ENCODE measurements at regions not wholly inside any gene's neighbourhood (a gene's known extent, or its start where the extent isn't known, plus 50 kb on each side); places are given as distances from the start of the nearest gene placed in this dataset.

DNA sequence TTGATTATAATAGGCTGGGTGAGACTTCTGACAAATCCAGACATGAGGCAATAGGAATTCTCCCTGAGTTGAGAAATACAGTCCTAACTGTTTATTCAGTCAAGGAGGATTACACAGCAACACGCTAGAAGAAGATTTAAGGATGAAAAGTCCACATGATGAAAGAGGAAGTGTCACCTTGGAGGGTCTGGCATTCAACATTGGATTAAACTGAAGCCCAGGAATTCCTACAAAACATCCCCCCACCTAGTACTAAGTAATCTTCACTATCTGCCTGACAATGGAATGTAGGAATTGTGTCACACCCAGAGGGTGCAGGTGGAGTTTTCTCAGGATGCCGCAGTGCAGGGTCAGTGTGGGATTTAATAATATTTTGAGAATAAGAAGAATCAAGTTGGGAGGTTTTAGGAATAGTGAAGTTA is 142.4 kb downstream of the SOCS6 start (continued):
- no peak for TF ChIP-seq ZNF891 (CRISPR knock-in tag; IDR thresholded peaks at IDR 0.05)
- TF ChIP-seq KMT2B (CRISPR knock-in tag; IDR thresholded peaks at IDR 0.05), result 0 out of 2 replicates have a peak, but pooled peaks have one; percentile 32

DNA sequence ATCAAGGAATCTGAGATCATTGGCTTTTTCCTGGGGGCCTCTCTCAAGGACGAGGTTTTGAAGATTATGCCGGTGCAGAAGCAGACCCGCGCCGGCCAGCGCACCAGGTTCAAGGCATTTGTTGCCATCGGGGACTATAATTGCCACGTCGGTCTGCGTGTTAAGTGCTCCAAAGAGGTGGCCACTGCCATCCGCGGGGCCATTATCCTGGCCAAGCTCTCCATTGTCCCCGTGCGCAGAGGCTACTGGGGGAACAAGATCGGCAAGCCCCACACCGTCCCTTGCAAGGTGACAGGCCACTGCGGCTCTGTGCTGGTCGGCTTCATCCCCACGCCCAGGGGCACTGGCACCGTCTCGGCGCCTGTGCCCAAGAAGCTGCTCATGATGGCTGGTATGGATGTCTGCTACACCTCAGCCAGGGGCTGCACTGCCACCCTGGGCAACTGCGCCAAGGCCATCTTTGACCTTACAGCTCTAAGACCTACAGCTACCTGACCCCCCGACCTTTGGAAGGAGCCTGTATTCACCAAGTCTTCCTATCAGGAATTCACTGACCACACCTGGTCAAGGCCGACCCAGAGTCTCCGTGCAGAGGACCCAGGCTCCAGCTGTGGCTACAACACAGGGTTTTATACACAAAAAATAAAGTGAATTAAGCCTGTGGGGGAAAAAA is 141.8 kb downstream of the SOCS6 start:
- H3K4me1 ChIP-seq (ENCODE audit: insufficient read depth, low read length), result peaks cover 53% of the 10 kb centered on the region
- no peaks in the 10 kb centered on the region for H3K36me3 ChIP-seq (replicated peaks in 1 of 2; ENCODE audit: control insufficient read depth in 1 of 2, insufficient read depth in 2 of 2, low read length in 2 of 2)
- no peaks in the 10 kb centered on the region for H3K9me3 ChIP-seq (ENCODE audit: low read length)
- no TSS peak for BruUV-seq (replicated peaks)
- H3K9ac ChIP-seq (ENCODE audit: insufficient read depth, low read depth, low read length), result peak overlapping the region; percentile 30
- no peak for FAIRE-seq
- no peak overlapping the region for H3K4me3 ChIP-seq (replicated peaks in 1 of 3; ENCODE audit: insufficient read depth in 1 of 3, low read depth in 2 of 3, low read length in 3 of 3)
- TF ChIP-seq MTA1 (CRISPR knock-in tag; IDR thresholded peaks at IDR 0.05; ENCODE audit: borderline replicate concordance) (0 out of 2 replicates have a peak, but pooled peaks have one; percentile 53), ZKSCAN8 (CRISPR knock-in tag; IDR thresholded peaks at IDR 0.05; ENCODE audit: borderline replicate concordance) (no peak), ZNF547 (CRISPR knock-in tag; IDR thresholded peaks at IDR 0.05) (0 out of 2 replicates have a peak, but pooled peaks have one; percentile 9), ZBTB38 (CRISPR knock-in tag; IDR thresholded peaks at IDR 0.05) (peak; percentile 59; the same call in 1 of the 2 replicates)
- TF ChIP-seq, protein P1, sequence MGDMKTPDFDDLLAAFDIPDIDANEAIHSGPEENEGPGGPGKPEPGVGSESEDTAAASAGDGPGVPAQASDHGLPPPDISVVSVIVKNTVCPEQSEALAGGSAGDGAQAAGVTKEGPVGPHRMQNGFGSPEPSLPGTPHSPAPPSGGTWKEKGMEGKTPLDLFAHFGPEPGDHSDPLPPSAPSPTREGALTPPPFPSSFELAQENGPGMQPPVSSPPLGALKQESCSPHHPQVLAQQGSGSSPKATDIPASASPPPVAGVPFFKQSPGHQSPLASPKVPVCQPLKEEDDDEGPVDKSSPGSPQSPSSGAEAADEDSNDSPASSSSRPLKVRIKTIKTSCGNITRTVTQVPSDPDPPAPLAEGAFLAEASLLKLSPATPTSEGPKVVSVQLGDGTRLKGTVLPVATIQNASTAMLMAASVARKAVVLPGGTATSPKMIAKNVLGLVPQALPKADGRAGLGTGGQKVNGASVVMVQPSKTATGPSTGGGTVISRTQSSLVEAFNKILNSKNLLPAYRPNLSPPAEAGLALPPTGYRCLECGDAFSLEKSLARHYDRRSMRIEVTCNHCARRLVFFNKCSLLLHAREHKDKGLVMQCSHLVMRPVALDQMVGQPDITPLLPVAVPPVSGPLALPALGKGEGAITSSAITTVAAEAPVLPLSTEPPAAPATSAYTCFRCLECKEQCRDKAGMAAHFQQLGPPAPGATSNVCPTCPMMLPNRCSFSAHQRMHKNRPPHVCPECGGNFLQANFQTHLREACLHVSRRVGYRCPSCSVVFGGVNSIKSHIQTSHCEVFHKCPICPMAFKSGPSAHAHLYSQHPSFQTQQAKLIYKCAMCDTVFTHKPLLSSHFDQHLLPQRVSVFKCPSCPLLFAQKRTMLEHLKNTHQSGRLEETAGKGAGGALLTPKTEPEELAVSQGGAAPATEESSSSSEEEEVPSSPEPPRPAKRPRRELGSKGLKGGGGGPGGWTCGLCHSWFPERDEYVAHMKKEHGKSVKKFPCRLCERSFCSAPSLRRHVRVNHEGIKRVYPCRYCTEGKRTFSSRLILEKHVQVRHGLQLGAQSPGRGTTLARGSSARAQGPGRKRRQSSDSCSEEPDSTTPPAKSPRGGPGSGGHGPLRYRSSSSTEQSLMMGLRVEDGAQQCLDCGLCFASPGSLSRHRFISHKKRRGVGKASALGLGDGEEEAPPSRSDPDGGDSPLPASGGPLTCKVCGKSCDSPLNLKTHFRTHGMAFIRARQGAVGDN (CRISPR knock-in tag; IDR thresholded peaks at IDR 0.05), result peak; percentile 46
- no peak overlapping the region for H2AFZ ChIP-seq (ENCODE audit: low read length)
- ChIA-PET CTCF (ENCODE audit: low intra/inter-chr PET ratio, low total read pairs) (interaction anchor here (4.2 kb wide), 1 partner anchor 235 kb away, joined by 52 read pairs; no protein-coding TSS in a partner anchor), POLR2A (interaction anchor here (0.7 to 5.9 kb wide), 5 partner anchors 11 to 97 kb away, joined by 3 to 46 read pairs (median 17); no protein-coding TSS in a partner anchor)
- H3K27ac ChIP-seq (ENCODE audit: extremely low read length, insufficient read depth, low read length), result peak overlapping the region; percentile 75
- no peak for DNase-seq (ENCODE audit: low spot score)
- H3K4me2 ChIP-seq (ENCODE audit: low read depth, low read length), result peak overlapping the region; percentile 33; the same call in 1 of the 2 replicates
- ATAC-seq, result no peak
- H4K20me1 ChIP-seq (ENCODE audit: insufficient read depth, low read length), result no peaks in the 10 kb centered on the region
- in situ Hi-C loops (cut with HindIII; ENCODE audit: extremely low pct_ligation_motif_present, low pct_unique_long_range_greater_than_20kb), result loop anchor here (5.0 to 10.0 kb wide), 3 partner anchors 53 to 143 kb away; partner anchors contain the start of gene SOCS6
- WGBS (ENCODE audit: low lambda C conversion rate), result 85% methylated on average over 17 of the region's 26 CpGs
- intact Hi-C loops (cut with micrococcal nuclease; ENCODE audit: unreplicated experiment), result loop anchor here (1.0 to 5.0 kb wide), 5 partner anchors 49 to 133 kb away; no protein-coding TSS in a partner anchor
- H3K27me3 ChIP-seq (ENCODE audit: control insufficient read depth in 1 of 2, insufficient read depth in 2 of 2, low read length in 2 of 2), result no peaks in the 10 kb centered on the region
- no peaks in the 10 kb centered on the region for H3K79me2 ChIP-seq (ENCODE audit: insufficient read depth, low read length)

Data from HepG2 (cell line).